ENCODE measurements at regions not wholly inside any gene's neighbourhood (a gene's known extent, or its start where the extent isn't known, plus 50 kb on each side); places are given as distances from the start of the nearest gene placed in this dataset.

DNA sequence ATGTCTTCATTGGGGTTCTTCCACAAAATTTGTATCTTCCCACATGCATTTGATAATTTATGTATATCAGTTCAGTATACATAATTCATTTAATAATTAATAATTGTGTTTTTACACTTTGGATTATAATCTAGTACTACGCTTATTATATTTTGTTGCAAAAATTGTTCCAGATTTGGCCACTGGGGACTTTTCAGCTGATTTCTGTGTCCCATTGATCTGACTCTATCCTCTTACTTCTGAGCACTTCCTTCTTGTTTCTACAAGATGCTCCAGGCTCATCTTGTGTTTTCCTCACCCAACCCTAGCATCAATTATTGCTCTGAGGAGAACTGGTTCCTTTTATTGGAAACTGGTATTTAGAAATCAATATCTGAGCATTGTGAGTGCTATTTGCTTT is 215.3 kb upstream of the CDH19 start:
- H3K4me3 ChIP-seq (ENCODE audit: low read length), result no peak overlapping the region
- DNase-seq (ENCODE audit: low read depth), result no peak
- TF ChIP-seq, protein P1, sequence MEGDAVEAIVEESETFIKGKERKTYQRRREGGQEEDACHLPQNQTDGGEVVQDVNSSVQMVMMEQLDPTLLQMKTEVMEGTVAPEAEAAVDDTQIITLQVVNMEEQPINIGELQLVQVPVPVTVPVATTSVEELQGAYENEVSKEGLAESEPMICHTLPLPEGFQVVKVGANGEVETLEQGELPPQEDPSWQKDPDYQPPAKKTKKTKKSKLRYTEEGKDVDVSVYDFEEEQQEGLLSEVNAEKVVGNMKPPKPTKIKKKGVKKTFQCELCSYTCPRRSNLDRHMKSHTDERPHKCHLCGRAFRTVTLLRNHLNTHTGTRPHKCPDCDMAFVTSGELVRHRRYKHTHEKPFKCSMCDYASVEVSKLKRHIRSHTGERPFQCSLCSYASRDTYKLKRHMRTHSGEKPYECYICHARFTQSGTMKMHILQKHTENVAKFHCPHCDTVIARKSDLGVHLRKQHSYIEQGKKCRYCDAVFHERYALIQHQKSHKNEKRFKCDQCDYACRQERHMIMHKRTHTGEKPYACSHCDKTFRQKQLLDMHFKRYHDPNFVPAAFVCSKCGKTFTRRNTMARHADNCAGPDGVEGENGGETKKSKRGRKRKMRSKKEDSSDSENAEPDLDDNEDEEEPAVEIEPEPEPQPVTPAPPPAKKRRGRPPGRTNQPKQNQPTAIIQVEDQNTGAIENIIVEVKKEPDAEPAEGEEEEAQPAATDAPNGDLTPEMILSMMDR (conservative IDR thresholded peaks at IDR 0.05; ENCODE audit: low read depth, low read length), result peak; percentile 39

DNA sequence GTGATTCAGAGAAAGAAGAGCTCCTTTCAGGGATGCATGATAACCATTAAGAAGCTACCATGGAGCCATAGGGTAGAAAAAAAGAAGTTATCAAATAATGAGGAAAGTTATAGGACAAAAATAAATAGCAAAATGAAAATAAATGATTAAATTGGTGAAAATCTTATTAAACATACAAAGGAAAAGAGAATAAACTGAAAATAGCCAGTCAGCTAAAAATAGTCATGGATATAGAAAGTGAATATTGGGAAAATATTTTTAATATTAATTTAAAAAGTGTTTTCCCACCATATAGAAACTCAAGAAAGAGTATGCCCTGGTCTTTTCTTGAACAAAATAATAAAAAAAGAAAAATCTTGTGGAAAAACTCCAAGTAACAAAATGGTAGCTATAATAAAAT is 209.2 kb upstream of the CDH19 start:
- DNase-seq (ENCODE audit: low read depth), result no peak
- no peak overlapping the region for H3K4me3 ChIP-seq (ENCODE audit: low read length)
- TF ChIP-seq, protein P1 (conservative IDR thresholded peaks at IDR 0.05; ENCODE audit: low read depth, low read length), result no peak

DNA sequence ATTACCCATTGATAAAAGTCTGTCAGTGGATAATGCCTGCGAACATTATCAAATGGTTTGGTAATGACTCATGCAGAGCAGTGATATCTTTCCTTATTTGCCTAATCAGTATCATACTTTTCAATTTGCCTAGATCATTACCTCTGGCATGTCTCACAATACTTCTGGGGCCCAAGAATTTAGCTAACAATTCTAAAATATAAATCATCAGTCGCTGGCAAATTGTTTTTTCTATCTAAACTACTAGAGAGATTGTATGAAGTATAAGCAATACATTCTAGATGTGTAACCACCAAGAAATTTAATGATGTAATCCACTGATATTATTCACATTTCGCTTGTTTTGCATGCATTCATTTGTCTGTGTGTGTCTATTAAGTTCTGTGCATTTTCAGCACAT is 191.2 kb upstream of the CDH19 start:
- TF ChIP-seq, protein P1 (conservative IDR thresholded peaks at IDR 0.05; ENCODE audit: low read depth, low read length), result no peak
- peak; percentile 14 for DNase-seq (ENCODE audit: low read depth)
- H3K4me3 ChIP-seq (ENCODE audit: low read length), result no peak overlapping the region

DNA sequence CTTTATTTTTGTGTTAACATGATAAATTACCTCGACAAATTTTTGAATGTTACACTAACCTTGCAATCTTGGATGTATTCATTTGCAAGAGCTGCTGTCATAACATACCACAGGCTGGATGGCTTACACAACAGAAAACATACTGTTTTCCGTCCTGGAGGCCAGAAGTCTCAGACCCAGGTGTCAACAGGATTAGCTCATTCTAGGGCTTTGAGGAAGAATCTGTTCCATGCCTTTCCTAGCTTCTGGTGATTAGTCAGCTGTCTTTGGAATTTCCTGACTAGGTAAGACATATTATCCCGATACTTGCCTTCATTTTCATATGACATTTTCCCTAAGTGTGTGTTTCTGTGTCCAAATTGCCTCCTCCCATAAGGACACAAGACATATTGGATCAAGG is 188.6 kb upstream of the CDH19 start:
- TF ChIP-seq, protein P1 (conservative IDR thresholded peaks at IDR 0.05; ENCODE audit: low read depth, low read length), result no peak
- no peak overlapping the region for H3K4me3 ChIP-seq (ENCODE audit: low read length)
- peak; percentile 15 for DNase-seq (ENCODE audit: low read depth)

DNA sequence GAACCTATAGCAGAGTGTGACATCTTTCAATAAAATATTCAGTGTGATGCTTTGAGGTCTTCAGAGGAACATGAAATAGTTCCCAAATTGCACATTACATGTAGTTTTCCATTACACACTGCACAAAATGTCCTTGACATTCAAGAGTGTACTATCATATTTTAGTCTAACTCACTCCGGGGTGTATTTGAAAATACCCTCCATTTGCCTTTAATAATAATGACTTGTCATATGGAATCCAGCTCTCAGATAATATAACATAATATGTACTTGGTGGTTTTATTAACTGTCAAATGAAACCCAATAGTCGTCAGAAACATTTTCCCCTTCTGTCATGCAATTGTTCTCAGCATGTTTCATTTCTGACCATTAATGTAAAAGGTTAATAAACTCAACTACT is 176.7 kb upstream of the CDH19 start:
- H3K4me3 ChIP-seq (ENCODE audit: low read length), result no peak overlapping the region
- no peak for DNase-seq (ENCODE audit: low read depth)
- TF ChIP-seq, protein P1 (conservative IDR thresholded peaks at IDR 0.05; ENCODE audit: low read depth, low read length), result no peak

DNA sequence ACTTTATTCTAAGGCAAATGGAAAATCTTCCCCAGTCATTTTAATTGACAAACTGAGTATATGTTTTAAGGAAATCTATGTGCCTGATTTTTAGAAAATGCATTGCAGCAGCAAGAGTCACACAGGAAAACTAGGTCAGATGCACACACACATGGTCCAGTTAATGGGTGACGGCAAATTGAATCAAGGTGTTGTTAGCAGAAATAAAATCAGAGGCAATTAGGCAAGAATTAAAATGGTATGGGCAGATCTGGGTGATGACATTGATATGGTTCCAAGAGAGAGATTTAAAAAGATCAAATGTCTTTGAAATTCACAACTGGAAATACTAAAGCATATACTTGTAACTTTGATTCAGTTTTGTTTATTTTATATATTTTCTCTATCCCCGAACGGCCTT is 174.2 kb upstream of the CDH19 start:
- DNase-seq (ENCODE audit: low read depth), result no peak
- TF ChIP-seq, protein P1 (conservative IDR thresholded peaks at IDR 0.05; ENCODE audit: low read depth, low read length), result no peak
- H3K4me3 ChIP-seq (ENCODE audit: low read length), result no peak overlapping the region

DNA sequence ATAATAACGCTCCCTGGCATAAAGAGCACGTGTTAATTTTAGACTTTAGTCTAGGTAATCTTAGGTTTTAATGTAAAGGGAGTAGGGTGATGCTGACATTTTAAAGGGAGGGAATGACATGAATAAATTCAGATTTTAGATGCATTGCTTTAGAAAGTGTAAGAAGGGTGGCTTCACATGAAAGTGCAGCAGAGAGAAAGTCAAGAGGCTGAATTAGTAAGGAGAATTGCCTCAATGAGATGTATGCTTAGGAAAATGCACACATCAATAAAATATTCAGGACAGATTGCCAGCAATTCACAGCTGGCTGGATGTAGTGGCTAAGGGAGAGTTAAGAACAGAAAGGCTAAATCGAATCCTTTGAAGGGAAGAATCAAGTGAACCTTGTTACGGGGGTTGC is 165.5 kb upstream of the CDH19 start:
- no peak for DNase-seq (ENCODE audit: low read depth)
- H3K4me3 ChIP-seq (ENCODE audit: low read length), result no peak overlapping the region
- TF ChIP-seq, protein P1 (conservative IDR thresholded peaks at IDR 0.05; ENCODE audit: low read depth, low read length), result no peak
